ENCODE measurements at regions not wholly inside any gene's neighbourhood (a gene's known extent, or its start where the extent isn't known, plus 50 kb on each side); places are given as distances from the start of the nearest gene placed in this dataset.

GRCh38 chr15:48002767-48003166 is 118.0 kb upstream of the SLC24A5 start:
- TF ChIP-seq CTCF (IDR thresholded peaks at IDR 0.05; ENCODE audit: poor library complexity) (no peak), EZH2phosphoT487 (IDR thresholded peaks at IDR 0.05; ENCODE audit: low read depth, severe bottlenecking, unreplicated experiment) (no peak), EZH2 (IDR thresholded peaks at IDR 0.05; ENCODE audit: borderline replicate concordance) (no peak)
